LNCAP (cell line): ENCODE measurements at regions not wholly inside any gene's neighbourhood (a gene's known extent, or its start where the extent isn't known, plus 50 kb on each side); places are given as distances from the start of the nearest gene placed in this dataset.

ENCODE experiments used
- TF ChIP-seq, protein P1 (sequence below): fragments of 450-650 bp; IDR thresholded peaks from 2 replicates; pipeline ENCODE4 v1.5.1; 2017; ENCODE audit warnings: mild to moderate bottlenecking

DNA sequence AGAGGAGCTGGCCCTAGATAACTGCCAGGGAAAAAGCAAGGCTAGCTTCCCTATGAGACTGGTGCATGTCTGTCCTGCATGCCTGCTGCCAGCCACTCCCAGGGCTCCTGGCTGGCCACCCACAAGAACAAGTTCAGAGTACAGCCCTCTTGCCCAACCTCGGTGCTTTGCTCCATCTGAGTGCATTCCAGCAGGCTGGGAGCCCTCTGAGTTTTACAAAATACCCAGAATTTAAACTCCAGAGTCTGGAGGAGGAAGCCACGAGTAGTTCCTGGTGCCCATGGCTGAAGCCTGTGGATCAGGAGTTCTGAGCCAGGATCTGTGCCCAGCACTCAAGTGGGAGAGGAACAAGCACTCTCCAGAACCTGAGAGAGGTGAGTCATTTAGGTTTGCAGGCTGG is 111.6 kb downstream of the MAGEE2 start:
- TF ChIP-seq, protein P1, sequence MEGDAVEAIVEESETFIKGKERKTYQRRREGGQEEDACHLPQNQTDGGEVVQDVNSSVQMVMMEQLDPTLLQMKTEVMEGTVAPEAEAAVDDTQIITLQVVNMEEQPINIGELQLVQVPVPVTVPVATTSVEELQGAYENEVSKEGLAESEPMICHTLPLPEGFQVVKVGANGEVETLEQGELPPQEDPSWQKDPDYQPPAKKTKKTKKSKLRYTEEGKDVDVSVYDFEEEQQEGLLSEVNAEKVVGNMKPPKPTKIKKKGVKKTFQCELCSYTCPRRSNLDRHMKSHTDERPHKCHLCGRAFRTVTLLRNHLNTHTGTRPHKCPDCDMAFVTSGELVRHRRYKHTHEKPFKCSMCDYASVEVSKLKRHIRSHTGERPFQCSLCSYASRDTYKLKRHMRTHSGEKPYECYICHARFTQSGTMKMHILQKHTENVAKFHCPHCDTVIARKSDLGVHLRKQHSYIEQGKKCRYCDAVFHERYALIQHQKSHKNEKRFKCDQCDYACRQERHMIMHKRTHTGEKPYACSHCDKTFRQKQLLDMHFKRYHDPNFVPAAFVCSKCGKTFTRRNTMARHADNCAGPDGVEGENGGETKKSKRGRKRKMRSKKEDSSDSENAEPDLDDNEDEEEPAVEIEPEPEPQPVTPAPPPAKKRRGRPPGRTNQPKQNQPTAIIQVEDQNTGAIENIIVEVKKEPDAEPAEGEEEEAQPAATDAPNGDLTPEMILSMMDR, result no peak

DNA sequence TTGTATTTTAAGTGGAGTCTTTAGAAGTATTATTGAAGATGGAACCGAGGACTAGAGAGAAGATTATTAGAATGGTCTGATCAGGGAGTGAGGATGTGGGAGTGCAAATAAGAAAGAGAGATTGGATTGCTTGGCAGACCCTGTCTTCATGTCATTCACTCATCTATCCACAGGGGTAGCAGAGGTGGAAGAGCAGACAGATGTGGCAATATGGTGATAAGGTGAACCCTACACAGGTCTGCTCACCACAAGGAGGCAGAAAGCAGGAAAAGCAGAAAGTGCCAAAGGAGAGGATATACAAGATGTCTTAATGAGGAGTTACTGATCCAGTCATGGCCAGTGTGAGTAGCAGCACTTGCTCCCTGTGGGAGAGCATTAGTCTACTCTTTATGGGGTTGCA is 129.4 kb downstream of the MAGEE2 start:
- TF ChIP-seq, protein P1, result no peak

DNA sequence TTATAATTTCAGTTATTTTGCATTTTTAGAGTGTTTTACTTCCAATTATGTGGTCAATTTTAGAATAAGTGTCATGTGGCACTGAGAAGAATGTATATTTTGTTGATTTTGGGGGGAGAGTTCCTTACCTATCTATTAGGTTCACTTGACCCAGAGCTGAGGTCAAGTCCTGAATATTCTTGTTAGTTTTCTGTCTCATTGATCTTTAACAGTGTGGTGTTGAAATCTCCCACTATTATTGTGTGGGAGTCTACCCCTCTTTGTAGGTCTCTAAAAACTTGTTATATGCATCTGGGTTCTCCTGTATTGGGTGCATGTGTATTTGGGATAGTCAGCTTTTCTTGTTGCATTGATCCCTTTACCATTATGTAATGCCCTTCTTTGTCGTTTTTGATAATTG is 127.0 kb upstream of the ZDHHC15 start:
- TF ChIP-seq, protein P1, result no peak

DNA sequence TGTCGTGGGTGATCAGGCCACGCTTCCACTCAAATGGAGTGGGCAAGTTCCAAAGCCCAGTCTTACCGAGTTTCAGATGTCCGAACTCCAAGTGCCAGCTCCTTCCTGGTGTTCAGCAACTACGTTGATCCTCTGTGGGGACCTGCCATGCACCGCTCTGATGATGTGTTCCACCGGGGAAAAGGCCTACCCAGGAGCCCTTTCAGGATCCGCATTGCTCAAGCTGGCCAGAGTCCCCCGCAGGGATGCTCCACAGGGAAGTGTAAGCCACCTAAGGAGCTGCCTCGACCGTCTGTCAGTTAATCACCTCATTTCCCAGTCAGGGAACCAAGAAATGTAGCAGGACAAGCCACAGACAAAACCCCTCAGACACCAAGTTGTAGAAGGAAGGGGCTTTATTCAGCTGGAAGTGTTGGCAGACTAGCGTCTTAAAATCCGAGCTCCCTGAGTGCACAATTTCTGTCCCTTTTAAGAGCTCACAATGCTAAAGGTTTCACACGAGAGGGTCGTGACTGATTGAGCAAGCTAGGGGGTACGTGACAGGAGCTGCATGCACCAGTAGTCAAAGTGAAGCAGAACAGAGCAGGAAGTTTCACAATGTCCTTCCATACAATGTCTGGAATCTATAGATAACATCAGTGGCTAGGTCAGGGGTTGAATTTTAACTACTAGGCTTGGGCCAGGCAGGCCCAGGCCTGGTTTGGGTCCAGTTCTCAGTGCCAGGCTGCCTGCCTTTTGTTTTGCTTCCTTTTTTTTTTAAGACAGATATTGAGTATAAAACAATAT is 126.2 kb upstream of the ZDHHC15 start:
- TF ChIP-seq, protein P1, result no peak

DNA sequence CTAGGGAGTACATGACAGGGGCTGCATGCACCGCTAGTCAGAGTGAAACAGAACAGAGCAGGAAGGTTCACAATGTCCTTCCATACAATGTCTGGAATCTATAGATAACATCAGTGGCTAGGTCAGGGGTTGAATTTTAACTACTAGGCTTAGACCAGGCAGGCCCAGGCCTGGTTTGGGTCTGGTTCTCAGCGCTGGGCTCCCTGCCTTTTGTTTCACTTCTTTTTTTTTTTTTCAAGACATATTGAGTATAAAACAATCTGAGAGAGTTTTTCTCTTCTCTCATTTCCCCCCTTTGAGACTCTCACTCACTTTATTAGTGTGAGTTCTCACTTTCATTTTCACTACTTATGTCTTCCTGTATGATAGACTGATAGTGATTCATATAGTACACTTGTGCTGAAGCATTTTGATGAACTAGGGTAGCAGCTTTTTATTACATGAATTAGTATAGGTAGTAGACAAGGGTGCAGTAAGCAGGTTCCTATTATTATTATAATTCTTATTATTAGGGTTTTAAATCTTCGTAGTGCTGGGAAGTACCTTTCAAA is 120.0 kb upstream of the ZDHHC15 start:
- TF ChIP-seq, protein P1, result no peak

DNA sequence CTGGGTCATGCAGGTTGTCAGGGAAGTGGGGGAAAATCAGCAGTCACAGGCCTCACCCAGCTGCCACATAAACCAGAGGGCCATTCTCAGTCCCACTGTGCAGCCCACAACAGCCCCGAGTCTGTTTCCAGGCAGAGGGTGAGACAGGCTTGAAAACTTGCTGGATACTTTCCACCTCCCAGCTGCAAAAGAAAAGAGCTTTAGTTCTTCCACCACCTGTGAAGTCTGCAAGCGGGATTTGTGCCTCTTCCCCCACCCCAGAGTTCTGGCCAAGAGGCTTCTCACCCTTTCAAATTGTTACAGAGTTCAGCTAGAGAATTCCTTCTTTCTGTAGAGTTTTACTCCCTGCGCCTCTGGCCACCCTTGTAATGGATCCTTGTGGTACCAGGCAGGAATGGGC is 115.5 kb upstream of the ZDHHC15 start:
- TF ChIP-seq, protein P1, result no peak

DNA sequence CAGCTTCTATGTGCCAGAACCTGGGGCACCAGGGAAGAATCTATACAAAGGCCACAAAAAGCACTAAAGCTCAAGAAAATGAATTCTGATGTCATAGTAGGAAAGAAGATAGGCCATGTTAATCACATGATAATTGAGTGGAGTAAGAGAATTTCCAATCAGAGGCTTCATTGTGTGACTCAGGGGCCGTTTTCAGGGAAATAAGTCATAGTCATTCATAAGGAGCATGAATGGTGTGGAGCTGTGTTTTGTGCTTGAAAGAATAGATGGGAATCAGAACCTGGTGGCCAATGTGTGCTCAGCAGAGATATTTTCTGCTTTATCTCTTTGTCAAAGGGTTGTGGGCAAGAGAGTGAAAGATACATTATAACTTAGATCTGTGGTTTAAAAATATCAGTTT is 102.4 kb upstream of the ZDHHC15 start:
- TF ChIP-seq, protein P1, result no peak
